ENCODE measurements at regions not wholly inside any gene's neighbourhood (a gene's known extent, or its start where the extent isn't known, plus 50 kb on each side); places are given as distances from the start of the nearest gene placed in this dataset.

GRCh38 chr10:69716711-69717560 lies 84.8 kb upstream of the COL13A1 start:
- DNase-seq: peak in 1 of 2 experiments; percentile 28

DNA sequence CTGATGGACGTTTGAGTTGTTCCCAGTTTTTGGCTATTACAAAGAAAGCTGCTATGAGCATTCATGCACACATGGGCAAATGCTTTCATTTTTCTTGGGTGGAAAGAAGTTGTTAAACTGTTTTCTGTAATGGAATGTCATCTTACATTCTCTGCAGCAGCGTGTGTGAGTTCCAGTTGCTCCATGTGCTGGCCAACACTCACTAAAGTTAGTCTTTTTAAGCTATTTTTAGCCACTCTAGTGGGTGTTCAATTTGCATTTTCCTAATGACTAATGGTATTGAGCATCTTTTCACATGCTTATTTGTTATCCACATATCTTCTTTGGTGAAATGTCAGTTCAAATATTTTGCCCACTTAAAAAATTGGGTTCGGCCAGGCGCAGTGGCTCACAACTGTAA lies 82.8 kb upstream of the COL13A1 start:
- no peak for DNase-seq

DNA sequence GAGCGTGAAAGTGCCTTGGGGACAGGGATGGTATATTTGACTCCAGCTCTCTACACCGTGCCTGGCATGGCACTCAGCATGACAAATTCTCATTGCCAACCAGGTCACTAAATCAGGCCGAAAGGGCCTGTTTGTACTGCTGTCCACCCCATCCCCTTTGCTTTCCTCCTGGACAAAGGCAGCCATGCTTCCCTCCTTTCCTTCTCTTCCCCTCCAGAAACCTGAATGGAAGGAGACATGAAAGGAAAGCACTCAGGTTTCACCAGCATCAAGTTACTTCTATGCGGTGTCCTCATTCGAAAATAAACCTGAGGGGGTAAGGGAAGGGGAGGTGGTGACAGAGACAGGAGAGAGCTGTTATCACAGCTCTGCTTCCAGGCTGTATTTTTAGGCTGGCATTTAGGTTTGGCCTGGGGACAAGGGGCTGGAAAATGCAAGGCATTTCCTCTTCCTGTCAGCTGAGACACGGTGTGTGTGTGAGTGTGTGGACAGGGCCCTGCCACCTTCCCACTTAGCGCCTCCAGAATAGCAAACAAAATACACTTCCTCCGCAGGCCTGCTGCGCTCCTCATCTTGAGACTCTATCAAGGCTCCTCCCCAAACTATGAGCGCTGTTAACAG lies 79.9 kb upstream of the COL13A1 start:
- DNase-seq: no peak

DNA sequence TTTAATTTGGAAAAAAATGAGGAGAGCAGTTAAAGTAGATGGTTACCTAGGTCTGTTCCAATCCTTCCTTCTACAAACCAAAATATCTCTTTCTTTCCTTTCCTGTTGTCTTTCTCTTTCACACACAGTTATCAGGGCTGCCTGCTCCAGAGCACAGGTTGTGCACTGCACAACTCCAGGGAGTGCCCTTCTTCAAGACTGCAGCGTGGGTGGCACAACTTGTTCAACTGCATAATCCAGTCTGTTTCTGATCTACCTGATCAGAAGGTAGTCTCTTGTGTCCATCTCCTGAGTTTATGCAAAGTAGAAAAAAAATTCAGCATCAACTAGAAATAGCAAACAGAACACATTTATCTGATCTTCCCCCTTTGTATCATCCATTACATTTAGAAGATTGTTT lies 78.1 kb upstream of the COL13A1 start:
- DNase-seq: no peak

DNA sequence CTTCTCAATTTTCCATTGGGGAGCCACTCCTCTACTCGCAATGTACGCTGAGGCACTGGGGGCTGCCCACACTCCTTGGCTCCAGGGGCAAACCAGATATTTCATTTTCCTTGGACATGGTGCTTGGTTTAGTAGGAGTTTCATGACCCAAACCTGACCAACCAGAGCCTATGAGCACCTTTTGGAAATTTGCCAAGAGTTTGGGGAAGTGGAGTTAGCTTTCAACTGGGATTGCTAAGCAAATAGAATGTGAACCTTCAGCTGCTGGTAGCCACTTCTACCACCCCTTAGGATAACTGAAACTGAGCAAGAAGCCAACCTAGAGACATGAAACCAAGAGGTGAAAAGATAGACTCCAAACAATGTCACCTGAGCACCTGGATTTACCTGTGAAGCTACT lies 74.9 kb upstream of the COL13A1 start:
- no peak for DNase-seq

DNA sequence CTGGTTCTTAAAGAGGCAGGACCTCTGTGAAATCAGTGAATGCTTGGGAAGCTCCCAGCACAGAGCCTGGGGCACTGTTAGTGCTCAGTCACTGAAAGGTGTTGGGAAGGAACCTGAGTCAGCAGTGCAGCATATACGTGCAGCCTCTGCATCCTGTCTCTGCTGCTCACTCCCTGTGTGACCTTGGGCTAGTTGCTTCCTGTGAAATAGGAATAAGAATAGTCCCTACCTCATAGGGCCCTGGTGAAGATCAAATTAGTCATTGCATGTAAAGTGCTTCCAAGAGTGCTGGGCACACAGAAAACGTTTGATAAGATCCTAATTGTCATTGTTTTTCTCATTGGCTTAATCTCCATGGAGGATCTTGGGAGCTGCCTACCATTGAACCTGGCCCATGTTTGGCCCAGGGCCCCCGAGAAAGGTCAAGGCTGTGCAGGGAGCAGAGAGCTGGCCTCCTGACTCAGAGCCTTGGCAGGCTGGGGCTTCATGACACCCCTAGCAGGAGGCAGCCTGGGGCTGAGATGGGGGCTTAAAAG lies 73.3 kb upstream of the COL13A1 start:
- DNase-seq: no peak

GRCh38 chr10:69729326-69730048 lies 72.2 kb upstream of the COL13A1 start:
- no peak for DNase-seq

- DNase-seq: no peak
These were observed 71.2 kb upstream of the COL13A1 start for GRCh38 chr10:69730251-69731156.

GRCh38 chr10:69731184-69731583 lies 70.5 kb upstream of the COL13A1 start:
- no peak for DNase-seq

DNA sequence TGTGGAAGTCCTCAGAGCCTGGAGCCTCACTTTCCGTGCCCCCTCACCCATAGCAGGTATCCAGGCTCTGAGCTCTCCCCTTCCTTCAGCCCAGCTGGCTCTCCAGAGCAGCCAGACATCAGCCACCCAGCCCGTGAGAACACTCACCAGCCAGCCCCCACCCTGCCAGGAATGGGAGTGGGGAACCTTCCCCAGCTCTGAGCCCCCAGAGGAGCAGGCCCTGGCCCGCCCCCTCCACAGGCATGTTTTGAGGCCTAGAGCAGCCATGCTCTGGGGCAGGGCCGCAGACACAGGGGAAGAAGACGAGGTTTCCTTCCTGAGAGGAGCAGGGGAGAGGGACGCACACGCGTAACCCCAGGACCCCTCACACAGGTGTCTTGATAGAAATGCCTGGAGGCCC lies 70.0 kb upstream of the COL13A1 start:
- no peak for DNase-seq

- no peak for DNase-seq
These were observed 69.4 kb upstream of the COL13A1 start for GRCh38 chr10:69732147-69732825.

- DNase-seq: no peak
These were observed 68.9 kb upstream of the COL13A1 start for GRCh38 chr10:69732826-69733150.

- DNase-seq: no peak
These were observed 67.9 kb upstream of the COL13A1 start for GRCh38 chr10:69733791-69734261.

DNA sequence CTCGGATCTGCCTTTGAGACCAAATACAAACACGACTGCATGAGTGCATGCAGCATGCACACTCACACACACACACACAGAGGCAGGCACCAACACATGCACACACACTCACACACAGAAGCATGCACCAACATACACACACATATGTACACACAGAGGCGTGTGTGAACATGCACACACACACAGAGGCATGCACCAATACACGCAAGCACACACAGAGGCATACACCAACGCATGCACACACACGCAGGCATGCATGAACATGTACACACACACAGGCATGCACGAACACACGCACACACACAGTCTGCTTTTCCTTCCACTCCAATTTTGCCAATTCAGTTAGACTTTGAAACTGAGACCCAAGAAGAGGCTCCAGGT lies 67.3 kb upstream of the COL13A1 start:
- DNase-seq: no peak

DNA sequence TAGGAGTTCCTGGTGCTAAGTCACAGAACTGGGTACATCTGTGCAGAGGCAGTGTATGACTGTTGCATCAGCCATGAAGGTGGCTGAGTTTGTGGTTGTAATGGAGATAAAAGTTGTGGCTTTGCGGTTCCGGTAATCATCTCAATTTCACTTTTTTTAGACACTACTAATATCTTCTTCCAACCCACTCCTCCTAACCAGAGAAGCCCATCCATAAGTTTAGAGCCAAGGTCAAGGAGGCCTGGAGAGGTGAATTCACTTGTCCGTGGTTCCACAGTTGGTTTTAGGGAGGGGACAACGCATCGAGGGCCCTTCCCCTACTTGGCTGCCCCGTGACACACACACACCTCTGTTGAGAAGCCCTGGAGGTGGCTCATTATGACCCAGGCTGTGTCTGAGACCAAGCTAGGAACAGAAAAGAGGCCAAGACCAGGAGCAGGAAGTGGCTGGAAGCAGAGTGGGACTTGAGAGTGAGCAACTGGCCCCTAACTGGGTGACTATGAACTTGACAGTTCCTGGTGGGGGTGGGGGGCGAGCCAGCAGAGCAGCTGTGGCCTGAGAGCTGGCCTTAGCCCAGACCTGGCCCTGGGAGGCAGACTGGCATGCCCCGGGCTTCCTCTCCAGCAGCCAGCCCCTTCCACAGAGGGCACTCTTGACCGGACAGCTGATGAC lies 66.8 kb upstream of the COL13A1 start:
- DNase-seq: no peak

DNA sequence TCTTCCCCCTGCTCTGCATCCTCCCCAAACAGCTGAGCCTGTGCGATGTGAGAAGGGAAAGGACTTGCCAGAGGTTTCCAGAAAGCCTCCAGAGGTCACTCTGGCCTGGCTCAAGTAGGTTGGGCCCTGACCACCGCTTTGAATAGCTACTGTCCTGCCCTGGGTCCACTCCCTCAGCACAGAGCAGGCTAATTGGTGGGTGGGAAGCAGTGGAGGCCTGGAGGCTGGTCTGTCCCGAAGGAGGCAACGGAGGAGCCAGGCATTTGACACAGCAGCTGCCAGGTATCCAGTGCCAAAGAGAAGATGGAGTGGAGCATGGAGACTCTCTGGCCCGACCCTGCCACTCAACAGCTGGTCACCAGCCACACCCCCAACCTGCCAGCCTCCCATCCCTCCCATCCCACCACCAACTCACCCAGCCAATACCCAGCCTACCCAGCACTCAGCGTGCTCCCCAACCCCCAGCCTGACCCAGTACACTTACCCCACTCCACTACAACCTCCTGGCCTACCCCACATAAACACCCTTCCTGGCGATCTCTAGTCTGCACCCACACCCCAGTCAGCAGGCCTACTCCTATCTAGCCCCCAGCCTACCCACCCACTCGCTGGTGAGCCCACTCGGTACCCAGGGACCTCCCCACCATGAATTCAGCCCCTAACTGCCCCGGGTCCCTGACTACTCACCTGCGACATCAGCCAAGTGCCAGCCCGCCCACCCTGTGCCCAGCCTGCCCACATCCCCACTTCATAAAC lies 64.6 kb upstream of the COL13A1 start:
- DNase-seq: no peak

- DNase-seq: no peak
These were observed 63.6 kb upstream of the COL13A1 start for GRCh38 chr10:69738071-69738470.

GRCh38 chr10:69738858-69739435 lies 62.8 kb upstream of the COL13A1 start:
- no peak for DNase-seq

- DNase-seq: no peak
These were observed 62.1 kb upstream of the COL13A1 start for GRCh38 chr10:69739634-69740033.

GRCh38 chr10:69740126-69740525 lies 61.6 kb upstream of the COL13A1 start:
- no peak for DNase-seq
